ENCODE measurements at regions not wholly inside any gene's neighbourhood (a gene's known extent, or its start where the extent isn't known, plus 50 kb on each side); places are given as distances from the start of the nearest gene placed in this dataset.
"Not testable (repeated sequence)": the region's sequence is repeated elsewhere in the genome, so short reads cannot be mapped to it uniquely, and the experiment has no call there.

DNA sequence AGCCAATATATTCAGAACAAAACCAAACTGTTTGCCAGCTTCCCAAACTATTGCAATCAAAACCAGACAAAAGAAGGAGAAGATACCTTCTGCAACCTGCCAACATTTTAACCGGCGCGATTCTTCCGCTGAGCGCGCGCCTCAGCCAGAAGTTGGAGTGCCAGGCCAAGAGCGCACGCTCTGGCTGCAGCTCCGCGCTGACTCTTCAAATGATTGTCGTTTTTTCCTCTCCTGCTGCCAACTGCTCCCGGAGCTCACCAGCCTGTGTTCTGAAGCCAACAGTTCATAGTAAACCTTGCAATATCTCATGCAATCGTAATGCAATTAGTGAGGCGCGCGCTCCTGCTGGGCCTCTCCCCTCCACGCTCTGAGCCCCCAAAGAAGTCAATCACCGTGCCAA is 259.7 kb upstream of the MGMT start:
- no peaks in the 10 kb centered on the region for H3K27me3 ChIP-seq (ENCODE audit: control insufficient read depth, insufficient read depth, low read length)
- no peaks in the 10 kb centered on the region for H3K36me3 ChIP-seq (ENCODE audit: control insufficient read depth, insufficient read depth, low read length)
- H3K9ac ChIP-seq (ENCODE audit: low read length) = no peak overlapping the region
- no peaks in the 10 kb centered on the region for H3K4me1 ChIP-seq (ENCODE audit: control insufficient read depth, insufficient read depth, low read length)
- H3K27ac ChIP-seq (ENCODE audit: low read depth, low read length) = no peak overlapping the region
- H3K9me3 ChIP-seq (ENCODE audit: control insufficient read depth, insufficient read depth, low read depth, low read length) = no peaks in the 10 kb centered on the region
- H3K4me3 ChIP-seq (ENCODE audit: low read depth, low read length) = no peak overlapping the region

DNA sequence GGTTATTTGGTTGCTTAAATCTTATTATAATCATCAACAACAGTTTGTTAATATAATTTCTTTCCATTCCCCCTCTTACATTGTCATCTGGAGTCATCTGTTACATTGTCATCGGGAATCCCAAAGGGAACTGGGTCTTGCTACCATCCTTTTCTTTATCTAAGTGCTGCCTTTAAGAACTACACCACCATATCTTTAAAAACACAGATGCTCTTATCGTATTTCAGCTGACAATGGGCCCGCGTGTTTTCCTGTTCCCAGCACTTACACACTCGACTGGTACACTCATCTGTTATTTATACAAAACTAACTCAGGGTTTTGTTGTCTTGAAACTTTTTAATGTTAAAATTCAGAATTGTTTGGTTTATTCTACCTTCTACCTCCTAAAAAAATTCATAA is 256.2 kb upstream of the MGMT start:
- no peaks in the 10 kb centered on the region for H3K9me3 ChIP-seq (ENCODE audit: control insufficient read depth, insufficient read depth, low read depth, low read length)
- H3K36me3 ChIP-seq (ENCODE audit: control insufficient read depth, insufficient read depth, low read length) = no peaks in the 10 kb centered on the region
- H3K27me3 ChIP-seq (ENCODE audit: control insufficient read depth, insufficient read depth, low read length) = no peaks in the 10 kb centered on the region
- H3K4me3 ChIP-seq (ENCODE audit: low read depth, low read length) = no peak overlapping the region
- no peaks in the 10 kb centered on the region for H3K4me1 ChIP-seq (ENCODE audit: control insufficient read depth, insufficient read depth, low read length)
- no peak overlapping the region for H3K27ac ChIP-seq (ENCODE audit: low read depth, low read length)
- H3K9ac ChIP-seq (ENCODE audit: low read length) = no peak overlapping the region

DNA sequence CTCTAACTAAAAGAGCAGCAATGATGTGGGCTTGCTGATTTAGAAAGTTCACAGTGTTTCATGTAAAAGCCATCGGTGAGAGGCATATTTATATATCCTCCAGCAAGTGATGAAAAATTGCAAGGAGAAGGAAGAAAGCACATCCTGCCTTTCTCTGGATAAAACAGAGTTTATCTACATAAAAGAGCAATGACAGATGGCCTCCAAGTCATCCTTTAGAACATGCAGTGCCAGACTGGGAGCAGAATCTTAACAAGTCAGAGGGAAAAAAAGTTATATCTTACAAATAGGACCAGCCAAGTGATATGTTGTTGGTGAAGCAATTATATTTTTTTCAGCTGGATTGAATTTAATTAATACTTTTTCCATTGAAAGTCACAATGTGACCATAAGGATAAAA is 253.8 kb upstream of the MGMT start:
- H3K27ac ChIP-seq (ENCODE audit: low read depth, low read length) = no peak overlapping the region
- H3K27me3 ChIP-seq (ENCODE audit: control insufficient read depth, insufficient read depth, low read length) = no peaks in the 10 kb centered on the region
- H3K9me3 ChIP-seq (ENCODE audit: control insufficient read depth, insufficient read depth, low read depth, low read length) = no peaks in the 10 kb centered on the region
- no peak overlapping the region for H3K9ac ChIP-seq (ENCODE audit: low read length)
- no peak overlapping the region for H3K4me3 ChIP-seq (ENCODE audit: low read depth, low read length)
- no peaks in the 10 kb centered on the region for H3K4me1 ChIP-seq (ENCODE audit: control insufficient read depth, insufficient read depth, low read length)
- H3K36me3 ChIP-seq (ENCODE audit: control insufficient read depth, insufficient read depth, low read length) = no peaks in the 10 kb centered on the region

DNA sequence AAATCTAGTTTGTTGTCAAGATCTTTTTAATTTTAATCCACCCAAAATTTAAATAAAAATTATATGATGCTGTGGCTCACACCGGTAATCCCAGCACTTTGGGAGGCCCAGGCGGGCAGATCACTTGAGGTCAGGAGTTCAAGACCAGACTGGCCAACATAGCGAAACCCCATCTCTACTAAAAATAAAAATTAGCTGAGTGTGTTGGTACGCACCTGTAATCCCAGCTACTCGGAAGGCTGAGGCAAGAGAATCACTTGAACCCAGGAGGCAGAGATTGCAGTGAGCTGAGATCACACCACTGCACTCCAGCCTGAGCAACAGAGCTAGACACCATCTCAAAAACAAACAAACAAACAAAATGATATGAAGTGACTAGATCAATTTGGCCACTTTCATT is 253.0 kb upstream of the MGMT start:
- H3K4me1 ChIP-seq (ENCODE audit: control insufficient read depth, insufficient read depth, low read length); H3K9me3 ChIP-seq (ENCODE audit: control insufficient read depth, insufficient read depth, low read depth, low read length); H3K9ac ChIP-seq (ENCODE audit: low read length); H3K4me3 ChIP-seq (ENCODE audit: low read depth, low read length); H3K36me3 ChIP-seq (ENCODE audit: control insufficient read depth, insufficient read depth, low read length); H3K27me3 ChIP-seq (ENCODE audit: control insufficient read depth, insufficient read depth, low read length); H3K27ac ChIP-seq (ENCODE audit: low read depth, low read length): not testable (repeated sequence)

DNA sequence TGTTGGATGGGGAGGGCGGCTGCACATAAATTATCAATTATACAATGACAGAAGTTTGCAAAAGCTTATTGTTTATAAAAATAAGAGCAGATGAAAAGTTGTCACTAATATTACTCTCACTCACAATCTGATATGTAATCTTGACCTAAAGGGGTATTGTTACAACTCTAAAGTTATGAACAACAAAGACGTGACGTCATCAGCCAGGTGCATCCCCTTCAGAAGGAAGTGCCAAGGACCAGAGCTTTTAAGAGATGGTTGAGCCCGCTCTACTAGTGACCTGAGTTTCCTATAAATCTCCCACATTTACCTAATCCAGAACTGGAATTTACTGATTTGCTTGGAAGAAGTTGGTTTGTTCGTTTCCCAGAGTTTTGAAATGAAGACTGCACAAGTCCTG is 247.7 kb upstream of the MGMT start:
- Histone ChIP-seq H3K36me3 (ENCODE audit: control insufficient read depth, insufficient read depth, low read length) (no peaks in the 10 kb centered on the region), H3K9me3 (ENCODE audit: control insufficient read depth, insufficient read depth, low read depth, low read length) (no peaks in the 10 kb centered on the region), H3K4me1 (ENCODE audit: control insufficient read depth, insufficient read depth, low read length) (no peaks in the 10 kb centered on the region), H3K27ac (ENCODE audit: low read depth, low read length) (no peak overlapping the region), H3K9ac (ENCODE audit: low read length) (no peak overlapping the region), H3K4me3 (ENCODE audit: low read depth, low read length) (no peak overlapping the region), H3K27me3 (ENCODE audit: control insufficient read depth, insufficient read depth, low read length) (no peaks in the 10 kb centered on the region)

DNA sequence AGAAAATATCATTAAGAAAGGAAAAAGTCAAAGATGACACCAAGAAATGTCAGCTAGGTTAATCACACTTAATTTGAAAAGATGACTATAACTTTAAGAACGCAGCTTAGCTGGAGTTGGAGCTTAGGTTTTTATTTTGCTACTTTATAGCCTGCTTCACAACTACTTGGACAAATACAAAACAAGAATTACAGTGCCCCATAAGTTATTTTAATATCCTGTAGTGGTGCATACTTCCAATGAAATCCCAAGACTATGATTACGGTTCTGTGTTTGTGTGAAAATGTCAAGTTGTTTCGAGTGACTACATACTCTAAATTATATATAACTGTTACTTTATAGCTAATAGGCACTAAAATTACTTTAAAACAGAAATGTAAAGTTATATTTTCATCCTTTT is 244.6 kb upstream of the MGMT start:
- Histone ChIP-seq H3K4me3 (ENCODE audit: low read depth, low read length) (no peak overlapping the region), H3K9me3 (ENCODE audit: control insufficient read depth, insufficient read depth, low read depth, low read length) (no peaks in the 10 kb centered on the region), H3K9ac (ENCODE audit: low read length) (no peak overlapping the region), H3K27ac (ENCODE audit: low read depth, low read length) (no peak overlapping the region), H3K36me3 (ENCODE audit: control insufficient read depth, insufficient read depth, low read length) (no peaks in the 10 kb centered on the region), H3K27me3 (ENCODE audit: control insufficient read depth, insufficient read depth, low read length) (no peaks in the 10 kb centered on the region), H3K4me1 (ENCODE audit: control insufficient read depth, insufficient read depth, low read length) (no peaks in the 10 kb centered on the region)

DNA sequence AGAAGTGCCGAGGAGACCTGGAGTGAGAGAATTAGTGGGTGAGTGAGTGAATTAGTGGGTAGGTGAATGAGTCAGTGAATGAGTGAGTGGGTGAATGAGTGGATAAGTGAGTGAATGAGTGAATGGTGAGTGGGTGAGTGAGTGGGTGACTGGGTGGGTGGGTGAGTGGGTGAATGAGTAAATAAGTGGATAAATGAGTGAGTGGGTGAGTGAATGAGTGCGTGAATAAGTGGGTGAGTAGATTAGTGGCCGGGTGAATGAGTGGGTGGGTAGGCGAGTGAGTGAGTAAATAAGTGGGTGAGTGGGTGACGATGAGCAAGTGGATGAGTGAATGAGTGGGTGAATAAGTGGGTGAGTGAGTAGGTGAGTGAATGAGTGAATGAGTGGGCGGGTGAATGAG is 243.7 kb upstream of the MGMT start:
- Histone ChIP-seq H3K9ac (ENCODE audit: low read length) (no peak overlapping the region), H3K4me3 (ENCODE audit: low read depth, low read length) (no peak overlapping the region), H3K27ac (ENCODE audit: low read depth, low read length) (no peak overlapping the region), H3K27me3 (ENCODE audit: control insufficient read depth, insufficient read depth, low read length) (no peaks in the 10 kb centered on the region), H3K4me1 (ENCODE audit: control insufficient read depth, insufficient read depth, low read length) (no peaks in the 10 kb centered on the region), H3K36me3 (ENCODE audit: control insufficient read depth, insufficient read depth, low read length) (no peaks in the 10 kb centered on the region), H3K9me3 (ENCODE audit: control insufficient read depth, insufficient read depth, low read depth, low read length) (no peaks in the 10 kb centered on the region)

DNA sequence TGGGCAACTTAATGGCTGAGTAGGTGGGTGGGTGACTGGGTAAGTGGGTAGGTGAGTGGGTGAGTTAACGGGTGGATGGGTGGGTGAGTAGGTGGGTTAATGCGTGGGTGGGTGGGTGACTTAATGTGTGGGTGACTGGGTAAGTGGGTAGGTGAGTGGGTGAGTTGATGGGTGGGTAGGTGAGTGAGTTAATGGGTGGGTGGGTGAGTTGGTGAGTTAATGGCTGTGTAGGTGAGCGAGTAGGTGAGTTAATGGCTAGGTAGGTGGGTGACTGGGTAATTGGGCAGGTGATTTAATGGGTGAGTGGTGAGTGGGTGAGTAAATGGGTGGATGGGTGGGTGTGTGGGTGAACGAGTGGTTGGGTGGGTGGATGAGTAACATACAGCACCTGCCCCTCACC is 243.0 kb upstream of the MGMT start:
- H3K9me3 ChIP-seq (ENCODE audit: control insufficient read depth, insufficient read depth, low read depth, low read length) = no peaks in the 10 kb centered on the region
- no peaks in the 10 kb centered on the region for H3K36me3 ChIP-seq (ENCODE audit: control insufficient read depth, insufficient read depth, low read length)
- H3K27ac ChIP-seq (ENCODE audit: low read depth, low read length) = no peak overlapping the region
- no peaks in the 10 kb centered on the region for H3K4me1 ChIP-seq (ENCODE audit: control insufficient read depth, insufficient read depth, low read length)
- no peak overlapping the region for H3K4me3 ChIP-seq (ENCODE audit: low read depth, low read length)
- H3K27me3 ChIP-seq (ENCODE audit: control insufficient read depth, insufficient read depth, low read length) = no peaks in the 10 kb centered on the region
- H3K9ac ChIP-seq (ENCODE audit: low read length) = no peak overlapping the region

DNA sequence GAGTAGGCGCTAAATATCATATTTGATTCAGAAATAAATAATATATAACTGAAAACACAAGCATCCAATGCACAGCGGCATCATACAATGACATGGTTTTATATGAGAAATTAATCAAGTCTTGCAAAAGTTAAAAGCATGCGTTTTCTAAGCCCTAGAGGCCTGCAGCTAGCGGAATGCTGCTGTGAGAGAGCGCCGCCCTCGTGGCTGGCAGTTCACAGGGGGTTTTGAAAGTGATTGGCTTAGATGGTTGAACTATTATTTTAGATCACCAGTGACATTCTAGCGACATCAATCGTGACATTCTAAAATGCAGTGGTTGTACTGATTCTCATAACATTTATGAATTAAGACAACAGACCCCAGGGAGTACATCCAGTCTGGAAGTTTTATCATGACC is 235.2 kb upstream of the MGMT start:
- H3K27ac ChIP-seq (ENCODE audit: low read depth, low read length) = no peak overlapping the region
- no peaks in the 10 kb centered on the region for H3K4me1 ChIP-seq (ENCODE audit: control insufficient read depth, insufficient read depth, low read length)
- no peaks in the 10 kb centered on the region for H3K9me3 ChIP-seq (ENCODE audit: control insufficient read depth, insufficient read depth, low read depth, low read length)
- H3K9ac ChIP-seq (ENCODE audit: low read length) = no peak overlapping the region
- H3K36me3 ChIP-seq (ENCODE audit: control insufficient read depth, insufficient read depth, low read length) = no peaks in the 10 kb centered on the region
- no peak overlapping the region for H3K4me3 ChIP-seq (ENCODE audit: low read depth, low read length)
- H3K27me3 ChIP-seq (ENCODE audit: control insufficient read depth, insufficient read depth, low read length) = no peaks in the 10 kb centered on the region

DNA sequence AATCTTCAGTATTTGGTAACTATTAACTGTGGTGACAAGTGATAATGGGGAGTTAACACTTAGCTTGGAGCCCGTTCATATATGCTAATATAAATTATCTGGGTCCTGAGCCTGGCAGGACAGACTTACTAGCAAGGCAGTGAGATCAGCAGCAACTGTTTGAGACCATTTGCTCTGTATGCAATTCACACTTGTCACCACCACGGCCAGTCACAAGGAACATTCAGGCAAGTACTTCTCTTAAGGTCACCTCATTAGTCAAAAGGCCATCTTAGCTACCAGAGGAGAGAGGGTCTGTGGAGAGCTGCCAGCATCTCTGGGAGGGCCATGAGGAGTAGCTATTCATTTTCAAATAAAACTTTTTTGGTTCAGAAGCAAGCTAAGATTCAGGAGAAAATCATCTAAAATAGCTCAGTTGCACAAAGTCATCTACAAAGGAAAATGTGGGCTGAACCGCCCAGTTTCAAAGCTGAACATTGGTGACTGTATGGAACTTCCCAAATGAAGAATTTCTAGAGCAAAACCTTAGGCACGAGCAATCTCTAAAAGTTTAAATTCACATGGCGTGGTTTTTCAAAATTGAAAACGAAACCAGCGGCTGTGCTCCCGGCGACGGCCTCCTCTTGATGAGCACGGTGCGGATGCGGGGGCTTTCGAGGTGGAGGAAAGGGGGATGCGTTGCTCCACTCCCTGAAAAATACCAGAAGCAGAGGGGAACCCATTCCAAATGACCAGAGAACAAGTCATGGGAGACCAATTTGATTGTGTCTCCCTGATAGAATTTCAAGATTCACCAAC is 233.5 kb upstream of the MGMT start:
- H3K9me3 ChIP-seq (ENCODE audit: control insufficient read depth, insufficient read depth, low read depth, low read length) = no peaks in the 10 kb centered on the region
- no peaks in the 10 kb centered on the region for H3K4me1 ChIP-seq (ENCODE audit: control insufficient read depth, insufficient read depth, low read length)
- H3K27ac ChIP-seq (ENCODE audit: low read depth, low read length) = no peak overlapping the region
- H3K36me3 ChIP-seq (ENCODE audit: control insufficient read depth, insufficient read depth, low read length) = no peaks in the 10 kb centered on the region
- no peaks in the 10 kb centered on the region for H3K27me3 ChIP-seq (ENCODE audit: control insufficient read depth, insufficient read depth, low read length)
- H3K9ac ChIP-seq (ENCODE audit: low read length) = no peak overlapping the region
- H3K4me3 ChIP-seq (ENCODE audit: low read depth, low read length) = no peak overlapping the region

DNA sequence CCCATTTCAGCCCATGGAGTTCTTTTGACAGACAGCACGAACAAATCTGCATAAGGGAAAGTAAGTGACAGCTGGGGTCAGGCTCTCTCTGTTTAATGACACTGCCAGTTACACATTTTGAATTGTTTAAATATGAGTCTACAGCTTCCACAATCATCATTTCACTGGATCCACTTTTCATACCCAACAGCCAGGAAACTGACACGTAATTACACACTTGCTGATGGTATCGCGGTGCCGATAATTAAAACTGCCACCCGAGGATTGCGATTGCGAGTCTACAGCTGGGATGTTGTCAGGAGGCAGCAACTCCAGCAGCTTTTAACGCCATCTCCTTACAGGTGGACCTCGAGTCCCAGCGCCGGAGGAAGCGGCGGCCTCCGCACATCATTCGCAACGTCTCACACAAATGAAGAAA is 230.8 kb upstream of the MGMT start:
- no peaks in the 10 kb centered on the region for H3K4me1 ChIP-seq (ENCODE audit: control insufficient read depth, insufficient read depth, low read length)
- no peak overlapping the region for H3K9ac ChIP-seq (ENCODE audit: low read length)
- H3K27ac ChIP-seq (ENCODE audit: low read depth, low read length) = no peak overlapping the region
- no peaks in the 10 kb centered on the region for H3K36me3 ChIP-seq (ENCODE audit: control insufficient read depth, insufficient read depth, low read length)
- no peak overlapping the region for H3K4me3 ChIP-seq (ENCODE audit: low read depth, low read length)
- H3K27me3 ChIP-seq (ENCODE audit: control insufficient read depth, insufficient read depth, low read length) = no peaks in the 10 kb centered on the region
- H3K9me3 ChIP-seq (ENCODE audit: control insufficient read depth, insufficient read depth, low read depth, low read length) = no peaks in the 10 kb centered on the region

DNA sequence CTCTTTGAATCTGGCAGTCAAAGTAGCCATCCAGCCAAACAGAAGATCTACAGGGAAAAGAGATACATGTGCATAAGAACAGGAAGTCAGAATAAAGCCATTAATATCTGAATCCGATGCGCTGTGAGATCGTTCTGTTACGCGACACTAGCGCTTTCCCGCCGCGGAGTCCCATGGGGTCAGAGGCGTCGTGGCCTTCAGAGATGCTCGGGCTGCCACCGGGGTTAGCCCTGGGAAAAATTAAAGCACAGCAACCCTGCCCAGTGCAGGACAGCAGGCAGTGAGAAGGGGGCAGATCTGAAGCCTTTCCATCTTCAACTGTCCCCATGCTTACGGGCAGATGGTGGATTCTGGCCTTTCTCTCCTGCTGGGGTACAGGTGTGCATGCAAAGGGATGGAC is 225.6 kb upstream of the MGMT start:
- H3K4me1 ChIP-seq (ENCODE audit: control insufficient read depth, insufficient read depth, low read length) = no peaks in the 10 kb centered on the region
- no peak overlapping the region for H3K27ac ChIP-seq (ENCODE audit: low read depth, low read length)
- no peaks in the 10 kb centered on the region for H3K27me3 ChIP-seq (ENCODE audit: control insufficient read depth, insufficient read depth, low read length)
- H3K36me3 ChIP-seq (ENCODE audit: control insufficient read depth, insufficient read depth, low read length) = no peaks in the 10 kb centered on the region
- no peaks in the 10 kb centered on the region for H3K9me3 ChIP-seq (ENCODE audit: control insufficient read depth, insufficient read depth, low read depth, low read length)
- no peak overlapping the region for H3K4me3 ChIP-seq (ENCODE audit: low read depth, low read length)
- H3K9ac ChIP-seq (ENCODE audit: low read length) = no peak overlapping the region

All from HUES6 (cell line).